Activated CD8-positive, alpha-beta T cell treated with anti-CD3 and anti-CD28 coated beads, Interleukin-2, amount 10 ng/mL, durations not matched to agents 7 days and 5 days (primary cell): ENCODE measurements at regions not wholly inside any gene's neighbourhood (a gene's known extent, or its start where the extent isn't known, plus 50 kb on each side); places are given as distances from the start of the nearest gene placed in this dataset.

Experiments
- ATAC-seq: fragments of 150-1000 bp; cut with Tn5 transposase; one replicate; pipeline ENCODE4 v1.10.0; 2021; ENCODE audit warnings: moderate library complexity
- CTCF ChIA-PET: fragments of 350-600 bp; sonication (Branson Sonifier 250); formaldehyde crosslinking; loops from one replicate; lab custom pipeline; 2021; ENCODE audit warnings: antibody characterized with exemption; lab: Charles Lee
- POLR2A ChIA-PET: fragments of 350-600 bp; sonication (Branson Sonifier 250); formaldehyde crosslinking; loops from one replicate; lab custom pipeline; 2021; ENCODE audit warnings: antibody characterized with exemption; lab: Charles Lee
- DNase-seq: peaks from one replicate; pipeline ENCODE4 v3.0.0-alpha.2; 2020
- H3K27ac Mint-ChIP-seq: one replicate; pipeline ENCODE4 v1.8.0; 2021; ENCODE audit warnings: mild to moderate bottlenecking, mixed read lengths
- H3K27me3 Mint-ChIP-seq: one replicate; pipeline ENCODE4 v1.8.0; 2021; ENCODE audit warnings: low read depth, mixed read lengths
- H3K36me3 Mint-ChIP-seq: one replicate; pipeline ENCODE4 v1.8.0; 2021; ENCODE audit warnings: low read depth, mixed read lengths
- H3K4me1 Mint-ChIP-seq: one replicate; pipeline ENCODE4 v1.8.0; 2021; ENCODE audit warnings: low read depth, mixed read lengths
- H3K4me3 Mint-ChIP-seq: one replicate; pipeline ENCODE4 v1.8.0; 2021; ENCODE audit warnings: mild to moderate bottlenecking, mixed read lengths
- H3K9me3 Mint-ChIP-seq: one replicate; pipeline ENCODE4 v1.8.0; 2022; ENCODE audit warnings: mixed read lengths; ENCODE audit not compliant: insufficient read depth

DNA sequence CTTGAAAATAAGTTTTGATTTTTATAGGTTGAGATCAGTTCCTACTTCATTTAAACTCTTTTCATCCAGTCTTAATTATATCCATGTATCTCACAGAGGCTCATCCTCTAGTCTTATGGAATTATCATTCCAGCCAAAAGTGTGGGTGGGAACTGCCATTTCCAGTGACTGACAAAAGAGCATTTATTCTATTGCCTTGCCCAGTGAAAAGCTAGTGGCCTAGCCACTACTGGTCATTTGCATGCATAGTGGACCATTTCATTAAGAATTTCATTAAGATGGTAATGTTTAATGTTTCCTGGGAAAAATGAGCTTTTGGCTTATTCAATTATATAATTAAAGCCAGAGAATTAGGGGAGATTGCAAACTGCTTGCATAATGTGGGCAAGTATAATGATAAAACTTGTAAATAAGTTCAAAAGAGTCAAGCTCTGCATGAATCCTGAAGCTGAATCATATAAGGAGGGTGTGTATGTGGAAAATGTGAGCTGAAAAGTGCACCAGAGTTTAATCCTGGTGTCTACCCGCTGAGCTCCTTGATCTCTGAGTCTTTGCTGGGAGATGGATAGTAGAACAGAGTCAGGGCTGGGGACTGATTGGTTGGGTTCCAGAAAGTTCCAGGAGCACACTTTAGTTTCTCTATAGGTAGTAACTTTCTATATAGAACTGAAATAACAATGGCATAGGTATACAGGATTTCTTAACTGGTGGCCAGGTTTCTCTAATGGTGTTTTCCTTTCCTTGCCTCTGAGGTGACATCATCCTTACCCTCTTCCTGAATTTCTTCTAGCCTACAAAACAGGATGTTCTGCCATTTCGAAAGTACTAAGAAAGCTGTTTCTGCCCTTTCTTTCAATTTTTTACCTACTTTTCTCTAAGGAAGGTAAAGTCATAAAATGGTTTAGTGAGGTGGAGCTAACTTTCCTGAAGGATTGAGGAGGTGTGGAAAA, 78.5 kb downstream of the KIF4B start:
- Mint-ChIP-seq H3K27me3 (peaks cover 6% of the 10 kb centered on the region), H3K4me3 (no peak overlapping the region), H3K4me1 (no peaks in the 10 kb centered on the region), H3K9me3 (no peaks in the 10 kb centered on the region), H3K27ac (no peak overlapping the region), H3K36me3 (no peaks in the 10 kb centered on the region)
- CTCF ChIA-PET: no interaction called here
- ATAC-seq (no peak), DNase-seq (no peak)
- POLR2A ChIA-PET: no interaction called here

- no peaks in the 10 kb centered on the region for H3K36me3 Mint-ChIP-seq
- ChIA-PET CTCF (no interaction called here), POLR2A (no interaction called here)
- H3K9me3 Mint-ChIP-seq: no peaks in the 10 kb centered on the region
- peaks cover 6% of the 10 kb centered on the region for H3K27me3 Mint-ChIP-seq
- no peak overlapping the region for H3K27ac Mint-ChIP-seq
- no peak for ATAC-seq
- no peak for DNase-seq
- H3K4me3 Mint-ChIP-seq: no peak overlapping the region
- no peaks in the 10 kb centered on the region for H3K4me1 Mint-ChIP-seq
These were observed 80.9 kb downstream of the KIF4B start for GRCh38 chr5:155094455-155094854.

DNA sequence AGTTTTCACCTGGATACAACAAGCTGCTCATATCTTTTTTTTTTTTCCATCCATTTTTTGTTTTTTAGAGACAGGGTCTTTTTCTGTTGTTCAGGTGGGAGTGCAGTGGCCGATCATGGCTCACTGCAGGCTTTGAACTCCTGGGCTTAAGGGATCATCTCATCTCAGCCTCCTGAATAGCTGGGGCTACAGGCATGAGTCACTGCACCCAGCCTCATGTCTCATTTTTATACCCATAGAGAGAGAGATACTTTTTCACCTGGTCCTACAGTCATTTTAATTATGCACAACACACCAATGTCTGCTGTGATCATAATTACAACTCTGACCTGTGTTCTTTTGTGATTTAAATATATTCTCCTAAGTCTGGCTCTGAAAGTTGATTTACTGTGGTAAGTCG, 84.4 kb downstream of the KIF4B start:
- no peak overlapping the region for H3K4me3 Mint-ChIP-seq
- H3K27me3 Mint-ChIP-seq: peaks cover 4% of the 10 kb centered on the region
- H3K36me3 Mint-ChIP-seq: no peaks in the 10 kb centered on the region
- ATAC-seq: no peak
- H3K4me1 Mint-ChIP-seq: no peaks in the 10 kb centered on the region
- CTCF ChIA-PET: no interaction called here
- no peak for DNase-seq
- POLR2A ChIA-PET: no interaction called here
- no peak overlapping the region for H3K27ac Mint-ChIP-seq
- no peaks in the 10 kb centered on the region for H3K9me3 Mint-ChIP-seq

DNA sequence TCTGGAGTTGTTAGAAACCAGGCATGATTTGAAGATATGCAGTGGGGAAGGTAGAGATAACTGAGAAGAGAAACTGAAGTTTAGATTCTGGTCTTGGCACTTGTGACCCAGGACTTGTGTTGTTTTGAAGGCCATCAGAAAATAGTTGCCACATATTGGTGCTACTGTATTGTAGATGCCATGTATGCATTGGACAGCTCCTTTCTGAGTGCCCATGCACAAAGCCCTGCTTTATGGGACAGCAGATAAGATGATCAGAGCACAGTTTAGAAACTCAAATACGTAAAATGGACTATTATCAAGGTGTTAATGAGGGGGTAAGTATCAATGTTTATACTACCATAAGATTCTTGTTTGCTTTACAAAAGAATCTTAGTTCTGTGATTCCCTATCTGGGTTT, 84.9 kb downstream of the KIF4B start:
- ChIA-PET CTCF (no interaction called here), POLR2A (no interaction called here)
- Mint-ChIP-seq H3K4me1 (no peaks in the 10 kb centered on the region), H3K4me3 (no peak overlapping the region), H3K27ac (no peak overlapping the region), H3K27me3 (peaks cover 4% of the 10 kb centered on the region), H3K9me3 (no peaks in the 10 kb centered on the region), H3K36me3 (no peaks in the 10 kb centered on the region)
- DNase-seq (no peak), ATAC-seq (no peak)

DNA sequence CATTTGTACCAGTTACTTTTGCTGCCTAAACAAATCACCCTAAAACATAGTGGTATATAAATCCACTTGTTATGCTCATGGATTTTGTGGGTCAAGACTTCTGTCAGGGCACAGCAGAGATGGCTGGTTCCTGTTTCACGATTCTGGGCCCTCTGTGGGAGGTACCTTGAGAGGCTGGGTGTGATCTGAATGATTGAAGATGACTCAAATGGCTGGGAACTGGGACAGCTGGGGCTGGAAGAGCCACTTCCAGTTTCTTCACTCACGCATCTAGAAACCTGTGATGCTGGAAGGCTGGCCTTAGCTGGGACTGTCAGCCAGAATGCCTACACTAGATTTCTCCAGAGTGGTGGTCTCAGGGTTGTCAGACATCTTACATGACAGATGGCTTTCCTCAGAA, 88.1 kb downstream of the KIF4B start:
- Mint-ChIP-seq H3K9me3 (no peaks in the 10 kb centered on the region), H3K4me1 (no peaks in the 10 kb centered on the region), H3K27ac (no peak overlapping the region), H3K36me3 (no peaks in the 10 kb centered on the region), H3K27me3 (no peaks in the 10 kb centered on the region), H3K4me3 (no peak overlapping the region)
- ATAC-seq (no peak), DNase-seq (no peak)
- ChIA-PET CTCF (no interaction called here), POLR2A (no interaction called here)

- ChIA-PET CTCF (no interaction called here), POLR2A (no interaction called here)
- ATAC-seq (no peak), DNase-seq (no peak)
- Mint-ChIP-seq H3K4me3 (no peak overlapping the region), H3K27ac (no peak overlapping the region), H3K4me1 (no peaks in the 10 kb centered on the region), H3K36me3 (no peaks in the 10 kb centered on the region), H3K9me3 (no peaks in the 10 kb centered on the region), H3K27me3 (no peaks in the 10 kb centered on the region)
These were observed 89.6 kb downstream of the KIF4B start for GRCh38 chr5:155103146-155103545.

DNA sequence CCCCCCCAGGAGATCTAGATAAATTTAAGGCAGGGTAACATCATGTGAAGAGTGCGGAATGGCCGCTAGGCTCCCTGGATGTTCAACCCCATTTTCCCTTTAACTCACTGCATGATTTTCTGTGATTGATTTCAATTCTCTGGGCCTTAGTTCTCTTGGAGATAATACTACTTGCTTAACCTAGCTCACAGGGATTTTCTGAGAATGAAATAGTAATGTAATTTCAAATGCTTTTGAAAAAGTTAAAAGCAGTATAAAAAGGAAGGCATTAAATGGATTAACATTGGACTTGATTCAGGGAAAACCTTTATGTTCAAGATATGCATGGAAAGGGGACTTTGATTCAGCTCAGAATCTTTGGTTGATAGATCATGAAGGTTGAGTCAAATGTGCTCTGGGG, 90.9 kb downstream of the KIF4B start:
- H3K9me3 Mint-ChIP-seq: no peaks in the 10 kb centered on the region

DNA sequence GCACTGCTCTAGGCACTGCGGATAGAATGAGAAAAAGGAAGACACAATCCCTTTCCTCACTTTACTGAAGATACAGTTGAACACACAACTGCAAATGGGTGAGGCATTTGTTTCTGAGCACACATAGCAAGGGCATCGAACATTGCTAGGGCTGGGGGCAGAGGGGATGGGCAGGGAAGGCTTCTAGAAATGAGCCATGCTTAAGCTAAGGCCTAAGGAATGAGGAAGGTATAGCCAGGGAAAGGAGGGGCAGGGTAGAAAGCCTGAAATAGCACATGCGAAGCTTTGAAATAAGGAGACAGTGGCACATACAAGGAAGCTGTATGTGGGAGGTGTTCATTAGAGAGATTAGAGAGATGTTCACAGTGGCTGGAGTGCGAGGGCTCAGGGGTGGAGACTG, 92.7 kb downstream of the KIF4B start:
- CTCF ChIA-PET: no interaction called here
- POLR2A ChIA-PET: no interaction called here

More for the DNA sequence above, 90.9 kb downstream of the KIF4B start:
- H3K36me3 Mint-ChIP-seq: no peaks in the 10 kb centered on the region
- DNase-seq (no peak), ATAC-seq (no peak)
- H3K4me3 Mint-ChIP-seq: no peak overlapping the region
- H3K27ac Mint-ChIP-seq: no peak overlapping the region
- ChIA-PET CTCF (no interaction called here), POLR2A (no interaction called here)
- H3K27me3 Mint-ChIP-seq: no peaks in the 10 kb centered on the region
- H3K4me1 Mint-ChIP-seq: no peaks in the 10 kb centered on the region

DNA sequence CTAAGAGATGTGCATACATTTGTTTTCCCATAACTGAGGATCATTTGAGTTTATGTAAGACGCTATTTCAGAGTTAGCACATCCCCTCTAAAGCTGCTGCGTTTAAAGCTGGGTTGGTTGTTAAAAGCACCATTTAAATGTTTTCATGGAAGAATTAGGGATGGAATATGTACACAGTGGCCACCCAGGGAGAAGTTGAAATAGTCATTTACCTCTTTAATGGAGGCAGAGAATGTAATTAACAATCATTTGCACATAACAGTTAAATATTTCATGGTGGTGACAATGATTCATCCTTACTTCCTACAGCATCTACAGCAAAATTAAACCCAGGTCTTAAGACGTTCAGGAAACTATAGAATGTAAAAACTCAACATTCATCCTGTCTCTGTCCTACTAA, 100.3 kb downstream of the KIF4B start:
- no peak for ATAC-seq
- CTCF ChIA-PET: no interaction called here
- no peaks in the 10 kb centered on the region for H3K27me3 Mint-ChIP-seq

More for the DNA sequence above, 92.7 kb downstream of the KIF4B start:
- H3K27me3 Mint-ChIP-seq: no peaks in the 10 kb centered on the region
- no peak overlapping the region for H3K4me3 Mint-ChIP-seq
- no peaks in the 10 kb centered on the region for H3K4me1 Mint-ChIP-seq
- no peak overlapping the region for H3K27ac Mint-ChIP-seq
- no peaks in the 10 kb centered on the region for H3K36me3 Mint-ChIP-seq
- no peaks in the 10 kb centered on the region for H3K9me3 Mint-ChIP-seq
- ATAC-seq (no peak), DNase-seq (no peak)

DNA sequence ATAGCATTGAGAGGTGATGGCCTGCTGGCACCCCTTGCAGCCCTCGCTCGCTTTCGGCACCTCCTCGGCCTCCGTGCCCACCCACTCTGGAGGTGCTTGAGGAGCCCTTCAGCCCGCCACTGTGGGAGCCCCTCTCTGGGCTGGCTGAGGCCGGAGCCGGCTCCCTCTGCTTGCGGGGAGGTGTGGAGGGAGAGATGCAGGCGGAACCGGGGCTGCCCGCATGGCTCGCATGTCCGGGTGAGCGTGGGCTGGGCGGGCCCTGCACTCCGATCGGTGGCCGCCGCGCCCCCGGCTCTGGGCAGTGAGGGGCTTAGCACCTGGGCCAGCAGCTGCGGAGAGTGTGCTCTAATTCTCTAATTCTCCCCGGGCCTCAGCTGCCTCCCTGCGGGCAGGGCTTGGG, 101.1 kb downstream of the KIF4B start:
- H3K36me3 Mint-ChIP-seq: no peaks in the 10 kb centered on the region
- no peaks in the 10 kb centered on the region for H3K9me3 Mint-ChIP-seq
- H3K4me1 Mint-ChIP-seq: no peaks in the 10 kb centered on the region
- no peaks in the 10 kb centered on the region for H3K27me3 Mint-ChIP-seq
- no peak overlapping the region for H3K27ac Mint-ChIP-seq
- H3K4me3 Mint-ChIP-seq: no peak overlapping the region
- ChIA-PET CTCF (no interaction called here), POLR2A (no interaction called here)
- no peak for ATAC-seq
- DNase-seq: no peak

More for the DNA sequence above, 100.3 kb downstream of the KIF4B start:
- POLR2A ChIA-PET: no interaction called here
- no peaks in the 10 kb centered on the region for H3K9me3 Mint-ChIP-seq
- no peaks in the 10 kb centered on the region for H3K4me1 Mint-ChIP-seq
- no peaks in the 10 kb centered on the region for H3K36me3 Mint-ChIP-seq
- H3K4me3 Mint-ChIP-seq: no peak overlapping the region
- DNase-seq: no peak
- no peak overlapping the region for H3K27ac Mint-ChIP-seq

DNA sequence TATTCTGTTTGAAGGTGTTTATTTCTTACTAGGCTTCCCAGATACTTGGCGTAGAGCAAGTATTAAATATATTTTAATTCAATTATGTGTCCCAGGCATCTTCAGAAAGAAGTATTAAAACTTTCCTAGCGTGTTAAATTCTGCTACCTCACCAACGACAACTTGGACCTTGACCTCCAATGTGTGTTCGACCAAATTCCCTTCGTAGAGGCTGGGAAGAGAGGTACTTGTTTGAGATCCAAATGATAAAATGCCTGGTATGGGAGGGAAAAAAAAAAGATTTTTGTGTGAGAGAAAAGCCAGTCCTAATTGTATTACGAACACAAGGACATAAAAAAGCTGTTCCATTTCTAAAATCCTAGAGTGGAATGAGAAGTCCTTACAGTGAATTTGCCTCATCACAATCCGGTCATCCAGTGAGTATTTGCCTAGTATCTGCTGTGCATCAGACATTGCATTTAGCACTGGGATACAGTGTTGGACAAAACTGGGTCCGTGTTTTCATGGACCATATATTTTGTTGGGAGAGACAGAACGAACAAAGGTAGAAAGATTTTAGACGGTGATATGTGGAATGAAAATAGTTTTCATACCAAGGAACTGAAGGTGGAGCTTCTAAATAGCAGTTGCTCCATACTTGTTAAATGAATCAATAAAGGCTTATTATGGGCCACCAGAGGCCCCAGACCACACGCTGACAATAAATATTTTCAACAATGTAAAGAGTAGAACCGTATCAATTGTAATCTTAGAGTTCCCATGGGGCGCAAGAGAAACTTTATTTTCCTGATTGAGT, 103.1 kb downstream of the KIF4B start:
- Mint-ChIP-seq H3K27me3 (no peaks in the 10 kb centered on the region), H3K9me3 (no peaks in the 10 kb centered on the region), H3K4me1 (no peaks in the 10 kb centered on the region), H3K36me3 (no peaks in the 10 kb centered on the region), H3K4me3 (no peak overlapping the region), H3K27ac (no peak overlapping the region)
- CTCF ChIA-PET: no interaction called here
- ATAC-seq: no peak
- no peak for DNase-seq
- POLR2A ChIA-PET: no interaction called here

DNA sequence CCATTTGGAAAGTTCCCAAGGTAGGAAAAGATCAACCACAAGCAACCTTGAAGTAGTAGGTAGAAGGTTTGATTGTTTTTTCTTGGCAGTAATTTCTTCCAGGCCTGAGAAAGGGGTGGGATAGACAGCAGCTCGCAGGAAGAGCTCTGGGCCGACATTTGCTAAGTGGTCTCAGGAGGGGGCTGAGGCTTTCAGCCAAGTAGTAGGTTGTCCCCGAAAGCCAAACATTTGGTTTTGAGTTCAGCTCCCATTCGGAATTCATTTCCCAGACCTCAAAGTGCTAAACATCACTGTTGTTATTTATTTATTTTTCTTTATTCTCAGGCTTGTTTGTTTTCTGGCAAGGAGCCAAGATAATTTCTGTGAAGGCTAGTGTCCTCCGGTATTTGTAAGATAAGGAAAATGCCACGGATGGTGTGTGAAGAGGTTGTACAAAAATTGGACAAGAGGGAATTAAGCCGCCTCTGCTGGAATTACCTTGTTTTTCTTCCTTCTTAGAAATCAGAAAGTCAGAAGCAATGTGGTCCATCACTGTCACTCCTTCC, 112.1 kb downstream of the KIF4B start:
- ChIA-PET POLR2A (no interaction called here), CTCF (no interaction called here)
- Mint-ChIP-seq H3K27ac (no peak overlapping the region), H3K27me3 (no peaks in the 10 kb centered on the region), H3K36me3 (no peaks in the 10 kb centered on the region), H3K9me3 (no peaks in the 10 kb centered on the region), H3K4me1 (no peaks in the 10 kb centered on the region), H3K4me3 (no peak overlapping the region)
- ATAC-seq: no peak
- no peak for DNase-seq
